HG03060 (cell line): ENCODE measurements at regions not wholly inside any gene's neighbourhood (a gene's known extent, or its start where the extent isn't known, plus 50 kb on each side); places are given as distances from the start of the nearest gene placed in this dataset.
"Not testable (repeated sequence)": the region's sequence is repeated elsewhere in the genome, so short reads cannot be mapped to it uniquely, and the experiment has no call there.

ENCODE experiments used
- ATAC-seq: cut with Tn5 transposase; IDR thresholded peaks from one replicate; pipeline ENCODE4 v1.9.1; 2021; ENCODE audit warnings: low read depth, moderate number of reproducible peaks; ENCODE audit not compliant: unreplicated experiment

- no peak for ATAC-seq
These were observed 117.7 kb downstream of the TMEM167A start for GRCh38 chr5:82959466-82959865.

GRCh38 chr5:82956600-82956999 lies 120.6 kb downstream of the TMEM167A start:
- ATAC-seq = no peak

GRCh38 chr5:82952326-82952725 lies 124.9 kb downstream of the TMEM167A start:
- ATAC-seq = no peak

GRCh38 chr5:82944267-82944666 lies 132.9 kb downstream of the TMEM167A start:
- ATAC-seq = not testable (repeated sequence)

- no peak for ATAC-seq
These were observed 134.9 kb downstream of the TMEM167A start for GRCh38 chr5:82942083-82942881.

GRCh38 chr5:82938901-82939725 lies 138.1 kb downstream of the TMEM167A start:
- no peak for ATAC-seq

- ATAC-seq = not testable (repeated sequence)
These were observed 144.5 kb downstream of the TMEM167A start for GRCh38 chr5:82932473-82933220.

- ATAC-seq = no peak
These were observed 146.1 kb downstream of the TMEM167A start for GRCh38 chr5:82931110-82931509.

- ATAC-seq = no peak
These were observed 152.2 kb downstream of the TMEM167A start for GRCh38 chr5:82925061-82925411.

- no peak for ATAC-seq
These were observed 152.8 kb downstream of the TMEM167A start for GRCh38 chr5:82924226-82925060.

- no peak for ATAC-seq
These were observed 155.0 kb downstream of the TMEM167A start for GRCh38 chr5:82922086-82922734.

GRCh38 chr5:82918311-82919031 lies 158.7 kb downstream of the TMEM167A start:
- ATAC-seq = no peak

GRCh38 chr5:82917584-82917983 lies 159.6 kb downstream of the TMEM167A start:
- no peak for ATAC-seq

- no peak for ATAC-seq
These were observed 163.2 kb downstream of the TMEM167A start for GRCh38 chr5:82913971-82914370.

GRCh38 chr5:82912462-82912861 lies 164.7 kb downstream of the TMEM167A start:
- no peak for ATAC-seq

GRCh38 chr5:82911910-82912309 lies 165.3 kb downstream of the TMEM167A start:
- no peak for ATAC-seq

GRCh38 chr5:82910905-82911304 lies 166.3 kb downstream of the TMEM167A start:
- no peak for ATAC-seq

- ATAC-seq = no peak
These were observed 166.7 kb downstream of the TMEM167A start for GRCh38 chr5:82910491-82910890.

GRCh38 chr5:82909771-82910170 lies 167.4 kb downstream of the TMEM167A start:
- ATAC-seq = no peak
